Astrocyte (in vitro differentiated cells and primary cell): ENCODE measurements at regions not wholly inside any gene's neighbourhood (a gene's known extent, or its start where the extent isn't known, plus 50 kb on each side); places are given as distances from the start of the nearest gene placed in this dataset.
"Not testable (repeated sequence)": the region's sequence is repeated elsewhere in the genome, so short reads cannot be mapped to it uniquely, and the experiment has no call there.

ENCODE experiments used
- DNase-seq: peaks from one replicate; pipeline ENCODE4 v3.0.0-alpha.2; 2010; ENCODE audit warnings: low read depth
- FAIRE-seq: peaks from 2 replicates; lab custom pipeline; 2011; peaks lifted over from hg19 to GRCh38; lab: Jason Lieb, UNC
- H2AFZ ChIP-seq: 2 replicates; pipeline ENCODE4 v1.6.0; 2012; ENCODE audit warnings: low read depth, low read length, inconsistent platforms
- H3K27ac ChIP-seq: 2 replicates; pipeline ENCODE4 v1.5.1; 2011; ENCODE audit warnings: low read depth, low read length, inconsistent platforms
- H3K27me3 ChIP-seq: 2 replicates; pipeline ENCODE4 v1.6.0; 2011; ENCODE audit warnings: low read length, inconsistent platforms; ENCODE audit not compliant: insufficient read depth
- H3K36me3 ChIP-seq: 2 replicates; pipeline ENCODE4 v1.5.1; 2011; ENCODE audit warnings: low read length, inconsistent platforms; ENCODE audit not compliant: insufficient read depth
- H3K4me1 ChIP-seq: 2 replicates; pipeline ENCODE4 v1.5.1; 2011; ENCODE audit warnings: low read length, inconsistent platforms; ENCODE audit not compliant: insufficient read depth
- H3K4me2 ChIP-seq: 2 replicates; pipeline ENCODE4 v1.6.0; 2012; ENCODE audit warnings: low read length, inconsistent platforms
- H3K4me3 ChIP-seq: 2 replicates; pipeline ENCODE4 v1.5.1; 2011; ENCODE audit warnings: low read depth, mild to moderate bottlenecking, low read length, inconsistent platforms; ENCODE audit not compliant: insufficient read depth
- H3K79me2 ChIP-seq: 2 replicates; pipeline ENCODE4 v1.6.0; 2012; ENCODE audit warnings: mild to moderate bottlenecking, low read length, inconsistent platforms; ENCODE audit not compliant: insufficient read depth
- H3K9ac ChIP-seq: 2 replicates; pipeline ENCODE4 v1.6.0; 2012; ENCODE audit warnings: mild to moderate bottlenecking, low read length, inconsistent platforms
- H3K9me3 ChIP-seq: 2 replicates; pipeline ENCODE4 v1.5.1; 2012; ENCODE audit warnings: low read depth, mild to moderate bottlenecking, low read length, inconsistent platforms; ENCODE audit not compliant: insufficient read depth
- H4K20me1 ChIP-seq: 2 replicates; pipeline ENCODE4 v1.6.0; 2012; ENCODE audit warnings: low read length, inconsistent platforms; ENCODE audit not compliant: insufficient read depth
- H3K27ac Mint-ChIP-seq: one replicate; pipeline ENCODE4 v1.8.0; 2021; ENCODE audit warnings: mild to moderate bottlenecking, mixed read lengths; ENCODE audit not compliant: unreplicated experiment
- H3K27me3 Mint-ChIP-seq: one replicate; pipeline ENCODE4 v1.8.0; 2021; ENCODE audit warnings: low read depth, mixed read lengths; ENCODE audit not compliant: unreplicated experiment
- H3K36me3 Mint-ChIP-seq: one replicate; pipeline ENCODE4 v1.8.0; 2021; ENCODE audit warnings: low read depth, mixed read lengths; ENCODE audit not compliant: unreplicated experiment
- H3K4me1 Mint-ChIP-seq: one replicate; pipeline ENCODE4 v1.8.0; 2021; ENCODE audit warnings: low read depth, mixed read lengths; ENCODE audit not compliant: unreplicated experiment
- H3K4me3 Mint-ChIP-seq: one replicate; pipeline ENCODE4 v1.8.0; 2021; ENCODE audit warnings: mild to moderate bottlenecking, moderate library complexity, mixed read lengths; ENCODE audit not compliant: unreplicated experiment
- H3K9me3 Mint-ChIP-seq: one replicate; pipeline ENCODE4 v1.8.0; 2021; ENCODE audit warnings: mild to moderate bottlenecking, mixed read lengths; ENCODE audit not compliant: unreplicated experiment
- EZH2 ChIP-seq: IDR thresholded peaks from 2 replicates; pipeline ENCODE4 v1.6.1; 2012; ENCODE audit warnings: mild to moderate bottlenecking, low read length, inconsistent platforms; ENCODE audit not compliant: insufficient read depth
- TF ChIP-seq, protein P1 (sequence below): IDR thresholded peaks from 2 replicates; pipeline ENCODE4 v1.5.1; 2011; ENCODE audit warnings: low read depth, mild to moderate bottlenecking, inconsistent platforms, low read length, moderate library complexity; ENCODE audit not compliant: insufficient read depth

DNA sequence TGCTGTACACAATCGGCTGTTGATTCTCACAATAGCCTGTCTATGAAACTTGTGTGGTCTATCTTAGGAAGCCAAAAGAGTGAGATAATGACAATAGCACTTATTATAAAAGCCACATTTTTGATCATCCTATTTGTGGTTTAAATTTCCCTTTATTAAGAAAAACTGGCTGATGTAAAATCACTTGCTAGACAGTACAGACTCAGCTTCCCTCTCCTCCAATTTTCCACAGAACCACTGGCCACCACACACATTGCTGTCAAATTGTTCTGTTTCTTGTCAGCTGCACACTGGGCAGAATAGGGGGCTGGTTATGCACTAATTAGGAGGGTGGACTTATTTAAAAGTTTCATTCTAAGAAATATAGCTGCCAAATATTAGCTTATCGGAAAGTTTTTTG lies 425.9 kb downstream of the EPHA3 start:
- Histone ChIP-seq H3K9ac (no peak overlapping the region), H4K20me1 (no peaks in the 10 kb centered on the region), H3K36me3 (no peaks in the 10 kb centered on the region), H3K79me2 (no peaks in the 10 kb centered on the region), H3K27me3 (no peaks in the 10 kb centered on the region), H3K4me2 (no peak overlapping the region), H3K9me3 (no peaks in the 10 kb centered on the region), H3K4me1 (no peaks in the 10 kb centered on the region), H3K4me3 (no peak overlapping the region), H2AFZ (no peak overlapping the region), H3K27ac (no peak overlapping the region)
- H3K9me3 Mint-ChIP-seq = no peaks in the 10 kb centered on the region
- no peaks in the 10 kb centered on the region for H3K36me3 Mint-ChIP-seq
- TF ChIP-seq, protein P1, sequence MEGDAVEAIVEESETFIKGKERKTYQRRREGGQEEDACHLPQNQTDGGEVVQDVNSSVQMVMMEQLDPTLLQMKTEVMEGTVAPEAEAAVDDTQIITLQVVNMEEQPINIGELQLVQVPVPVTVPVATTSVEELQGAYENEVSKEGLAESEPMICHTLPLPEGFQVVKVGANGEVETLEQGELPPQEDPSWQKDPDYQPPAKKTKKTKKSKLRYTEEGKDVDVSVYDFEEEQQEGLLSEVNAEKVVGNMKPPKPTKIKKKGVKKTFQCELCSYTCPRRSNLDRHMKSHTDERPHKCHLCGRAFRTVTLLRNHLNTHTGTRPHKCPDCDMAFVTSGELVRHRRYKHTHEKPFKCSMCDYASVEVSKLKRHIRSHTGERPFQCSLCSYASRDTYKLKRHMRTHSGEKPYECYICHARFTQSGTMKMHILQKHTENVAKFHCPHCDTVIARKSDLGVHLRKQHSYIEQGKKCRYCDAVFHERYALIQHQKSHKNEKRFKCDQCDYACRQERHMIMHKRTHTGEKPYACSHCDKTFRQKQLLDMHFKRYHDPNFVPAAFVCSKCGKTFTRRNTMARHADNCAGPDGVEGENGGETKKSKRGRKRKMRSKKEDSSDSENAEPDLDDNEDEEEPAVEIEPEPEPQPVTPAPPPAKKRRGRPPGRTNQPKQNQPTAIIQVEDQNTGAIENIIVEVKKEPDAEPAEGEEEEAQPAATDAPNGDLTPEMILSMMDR = no peak
- TF ChIP-seq EZH2 = no peak
- H3K27ac Mint-ChIP-seq = no peak overlapping the region
- no peaks in the 10 kb centered on the region for H3K27me3 Mint-ChIP-seq
- FAIRE-seq (no peak), DNase-seq (no peak)
- no peaks in the 10 kb centered on the region for H3K4me1 Mint-ChIP-seq
- no peak overlapping the region for H3K4me3 Mint-ChIP-seq

GRCh38 chr3:89554587-89554986 lies 447.2 kb downstream of the EPHA3 start:
- H3K27me3 ChIP-seq, H3K4me2 ChIP-seq, H3K27me3 Mint-ChIP-seq, H3K4me1 ChIP-seq, H3K27ac Mint-ChIP-seq, H3K9me3 ChIP-seq, H3K4me1 Mint-ChIP-seq, H3K36me3 ChIP-seq, H2AFZ ChIP-seq, H3K79me2 ChIP-seq, FAIRE-seq, H3K4me3 ChIP-seq, H3K27ac ChIP-seq, H3K9ac ChIP-seq, H3K4me3 Mint-ChIP-seq, DNase-seq, H4K20me1 ChIP-seq, H3K36me3 Mint-ChIP-seq, H3K9me3 Mint-ChIP-seq: not testable (repeated sequence)

DNA sequence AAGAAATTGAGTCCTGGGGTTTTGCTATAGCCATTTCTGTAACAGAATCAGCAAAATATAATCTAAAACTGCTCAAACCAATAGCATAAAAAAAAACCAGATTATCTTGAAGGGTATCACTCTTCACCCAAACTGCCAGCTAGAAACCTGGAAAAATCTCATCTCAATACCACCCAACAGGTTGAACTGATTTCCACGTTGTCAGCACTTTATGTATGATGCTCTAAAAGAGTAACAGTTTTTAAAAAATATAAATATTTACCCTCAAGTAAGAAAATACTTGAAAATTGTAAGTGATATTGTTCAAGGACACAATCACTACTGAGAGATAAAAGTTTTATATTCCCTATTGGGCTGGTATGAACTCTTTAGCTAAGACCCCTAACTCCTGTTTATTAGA lies 451.3 kb downstream of the EPHA3 start:
- TF ChIP-seq, protein P1 = no peak
- TF ChIP-seq EZH2 = no peak
- Histone ChIP-seq H3K4me2 (no peak overlapping the region), H3K79me2 (no peaks in the 10 kb centered on the region), H2AFZ (no peak overlapping the region), H3K36me3 (no peaks in the 10 kb centered on the region), H3K9me3 (no peaks in the 10 kb centered on the region), H3K9ac (no peak overlapping the region), H4K20me1 (no peaks in the 10 kb centered on the region), H3K4me3 (no peak overlapping the region), H3K27me3 (no peaks in the 10 kb centered on the region), H3K4me1 (no peaks in the 10 kb centered on the region), H3K27ac (no peak overlapping the region)
- no peak for DNase-seq
- no peak overlapping the region for H3K27ac Mint-ChIP-seq
- peaks cover 1% of the 10 kb centered on the region for H3K9me3 Mint-ChIP-seq
- FAIRE-seq = no peak
- no peak overlapping the region for H3K4me3 Mint-ChIP-seq
- H3K36me3 Mint-ChIP-seq = no peaks in the 10 kb centered on the region
- peaks cover 15% of the 10 kb centered on the region for H3K4me1 Mint-ChIP-seq
- H3K27me3 Mint-ChIP-seq = no peaks in the 10 kb centered on the region
